ENCODE measurements at regions not wholly inside any gene's neighbourhood (a gene's known extent, or its start where the extent isn't known, plus 50 kb on each side); places are given as distances from the start of the nearest gene placed in this dataset.
"Not testable (repeated sequence)": the region's sequence is repeated elsewhere in the genome, so short reads cannot be mapped to it uniquely, and the experiment has no call there.

DNA sequence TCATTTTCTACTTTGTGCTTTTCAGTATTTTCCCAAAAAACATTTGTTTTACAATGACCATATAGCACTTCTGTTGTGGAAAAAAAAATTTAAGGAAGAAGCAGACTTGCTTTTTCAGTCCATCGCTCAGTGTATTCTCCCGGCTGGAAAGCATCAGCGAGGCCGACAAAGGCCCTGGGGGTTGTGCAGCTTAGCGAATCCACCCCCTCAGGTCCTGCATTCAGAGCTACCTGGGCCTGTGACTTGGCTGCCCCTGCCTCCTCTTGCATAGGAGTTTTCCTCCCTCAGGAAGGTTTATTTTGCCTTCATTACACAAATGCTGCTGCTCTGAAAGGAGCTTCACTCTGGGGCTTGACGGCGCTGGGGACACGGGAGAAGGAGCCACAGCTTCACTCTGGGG, 244.4 kb upstream of the MGAT5 start:
- TF ChIP-seq, protein P1, sequence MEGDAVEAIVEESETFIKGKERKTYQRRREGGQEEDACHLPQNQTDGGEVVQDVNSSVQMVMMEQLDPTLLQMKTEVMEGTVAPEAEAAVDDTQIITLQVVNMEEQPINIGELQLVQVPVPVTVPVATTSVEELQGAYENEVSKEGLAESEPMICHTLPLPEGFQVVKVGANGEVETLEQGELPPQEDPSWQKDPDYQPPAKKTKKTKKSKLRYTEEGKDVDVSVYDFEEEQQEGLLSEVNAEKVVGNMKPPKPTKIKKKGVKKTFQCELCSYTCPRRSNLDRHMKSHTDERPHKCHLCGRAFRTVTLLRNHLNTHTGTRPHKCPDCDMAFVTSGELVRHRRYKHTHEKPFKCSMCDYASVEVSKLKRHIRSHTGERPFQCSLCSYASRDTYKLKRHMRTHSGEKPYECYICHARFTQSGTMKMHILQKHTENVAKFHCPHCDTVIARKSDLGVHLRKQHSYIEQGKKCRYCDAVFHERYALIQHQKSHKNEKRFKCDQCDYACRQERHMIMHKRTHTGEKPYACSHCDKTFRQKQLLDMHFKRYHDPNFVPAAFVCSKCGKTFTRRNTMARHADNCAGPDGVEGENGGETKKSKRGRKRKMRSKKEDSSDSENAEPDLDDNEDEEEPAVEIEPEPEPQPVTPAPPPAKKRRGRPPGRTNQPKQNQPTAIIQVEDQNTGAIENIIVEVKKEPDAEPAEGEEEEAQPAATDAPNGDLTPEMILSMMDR (IDR thresholded peaks at IDR 0.05; ENCODE audit: low read depth, low read length, missing control alignments): no peak
- H3K4me3 ChIP-seq (ENCODE audit: low read depth, low read length): no peak overlapping the region
- in situ Hi-C loops (cut with HindIII; ENCODE audit: low sequenced_read_pairs): no loop called here
- DNase-seq (ENCODE audit: low read depth): no peak

DNA sequence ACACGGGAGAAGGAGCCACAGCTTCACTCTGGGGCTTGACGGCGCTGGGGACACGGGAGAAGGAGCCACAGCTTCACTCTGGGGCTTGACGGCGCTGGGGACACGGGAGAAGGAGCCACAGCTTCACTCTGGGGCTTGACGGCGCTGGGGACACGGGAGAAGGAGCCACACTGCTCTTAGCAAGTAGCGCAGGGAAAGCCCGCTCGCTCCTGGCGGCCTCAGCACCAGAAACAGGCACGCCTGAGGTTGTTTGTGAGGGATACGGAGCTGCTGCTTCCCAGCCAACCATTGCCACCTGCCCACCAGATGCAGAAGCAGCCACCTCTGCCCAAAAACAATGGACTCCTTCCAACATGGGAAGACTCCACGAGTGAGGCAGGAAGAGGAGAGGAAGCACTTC, 244.0 kb upstream of the MGAT5 start:
- in situ Hi-C loops (cut with HindIII; ENCODE audit: low sequenced_read_pairs); H3K4me3 ChIP-seq (ENCODE audit: low read depth, low read length); DNase-seq (ENCODE audit: low read depth): not testable (repeated sequence)

DNA sequence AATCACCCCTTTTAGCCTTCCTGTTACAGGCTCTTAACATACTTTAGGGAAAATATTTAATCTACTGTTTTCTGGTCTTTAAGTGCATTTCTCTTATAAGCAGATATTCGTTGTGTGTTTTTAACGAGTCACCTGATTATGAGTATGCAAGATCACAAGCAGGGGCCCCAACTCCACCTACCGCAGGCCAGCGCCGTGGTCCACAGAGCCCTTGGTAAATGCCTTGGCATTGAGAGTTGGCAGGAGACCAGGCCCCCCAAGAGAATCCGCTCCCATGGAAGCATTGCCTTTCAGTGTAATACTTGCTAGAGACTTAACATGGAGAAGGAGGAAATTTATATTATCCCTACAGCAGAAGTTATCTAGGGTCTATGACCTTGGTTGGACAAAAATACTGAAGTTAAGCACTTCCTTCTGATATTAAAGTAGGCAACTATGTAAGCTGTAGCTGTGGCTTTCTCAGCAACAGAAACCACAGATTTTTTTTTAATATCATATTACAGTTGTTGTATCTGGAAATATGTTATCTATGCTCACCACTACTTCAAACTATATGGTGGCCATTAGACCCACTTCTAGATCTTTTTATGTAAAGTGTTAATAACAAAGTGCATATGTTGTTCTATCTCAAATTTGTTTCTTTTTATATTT, 241.8 kb upstream of the MGAT5 start:
- no peak for DNase-seq (ENCODE audit: low read depth)
- in situ Hi-C loops (cut with HindIII; ENCODE audit: low sequenced_read_pairs): no loop called here
- no peak overlapping the region for H3K4me3 ChIP-seq (ENCODE audit: low read depth, low read length)
- TF ChIP-seq, protein P1 (IDR thresholded peaks at IDR 0.05; ENCODE audit: low read depth, low read length, missing control alignments): no peak

DNA sequence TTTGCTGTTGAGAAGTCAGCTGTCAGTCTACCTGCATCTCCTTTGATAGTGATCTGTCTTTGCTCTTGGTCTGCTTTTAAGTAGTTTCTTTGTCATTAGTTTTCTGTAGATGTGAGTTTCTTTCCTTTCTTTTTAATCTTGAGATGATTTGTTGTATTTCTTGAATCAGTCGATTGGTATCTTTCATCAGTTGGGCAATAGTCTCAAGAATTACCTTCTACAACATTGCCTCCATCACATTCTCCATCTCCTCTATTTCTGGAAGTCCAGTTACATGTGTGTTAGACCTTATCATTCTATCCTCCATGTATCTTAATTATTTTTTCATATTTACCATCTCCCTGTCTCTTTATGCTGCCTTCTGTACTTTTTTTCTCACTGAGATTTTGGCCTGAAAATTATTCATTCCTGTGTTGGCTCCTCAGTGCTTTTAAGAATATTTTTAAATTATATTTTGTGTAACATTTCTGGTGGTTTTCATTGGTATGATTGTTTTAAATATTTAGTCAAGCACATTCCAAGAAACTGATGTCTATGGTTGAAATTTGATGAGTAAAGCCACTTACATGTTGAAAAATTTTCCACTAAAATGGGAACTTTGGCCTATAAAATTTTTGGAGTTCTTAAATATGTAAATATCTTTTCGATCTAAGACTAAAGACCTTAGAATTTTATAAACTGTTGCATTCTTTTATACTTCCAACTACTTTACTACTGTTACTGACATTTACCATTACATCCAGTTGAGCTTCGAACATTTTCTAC, 239.5 kb upstream of the MGAT5 start:
- in situ Hi-C loops (cut with HindIII; ENCODE audit: low sequenced_read_pairs): no loop called here
- no peak overlapping the region for H3K4me3 ChIP-seq (ENCODE audit: low read depth, low read length)
- TF ChIP-seq, protein P1 (IDR thresholded peaks at IDR 0.05; ENCODE audit: low read depth, low read length, missing control alignments): no peak
- DNase-seq (ENCODE audit: low read depth): no peak

DNA sequence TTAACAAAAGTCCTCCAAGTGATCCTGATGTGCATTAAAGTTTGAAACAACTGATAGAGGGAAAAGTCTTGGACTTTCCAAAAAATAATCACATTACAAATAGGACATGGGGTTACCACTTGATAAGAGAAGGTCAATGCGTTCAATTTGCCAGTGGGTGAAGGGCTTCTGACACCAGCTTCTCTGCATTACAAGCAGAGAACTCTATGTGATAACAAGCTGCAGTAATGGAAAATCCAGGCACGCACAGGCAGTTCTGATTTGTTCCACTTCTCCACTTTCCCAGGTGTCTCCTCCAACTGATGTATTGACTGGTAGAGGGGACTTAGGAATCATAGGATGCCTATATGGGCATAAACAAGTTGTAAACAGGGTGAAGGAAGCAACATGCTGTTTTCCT, 234.0 kb upstream of the MGAT5 start:
- H3K4me3 ChIP-seq (ENCODE audit: low read depth, low read length): no peak overlapping the region
- in situ Hi-C loops (cut with HindIII; ENCODE audit: low sequenced_read_pairs): no loop called here
- no peak for DNase-seq (ENCODE audit: low read depth)
- TF ChIP-seq, protein P1 (IDR thresholded peaks at IDR 0.05; ENCODE audit: low read depth, low read length, missing control alignments): no peak

DNA sequence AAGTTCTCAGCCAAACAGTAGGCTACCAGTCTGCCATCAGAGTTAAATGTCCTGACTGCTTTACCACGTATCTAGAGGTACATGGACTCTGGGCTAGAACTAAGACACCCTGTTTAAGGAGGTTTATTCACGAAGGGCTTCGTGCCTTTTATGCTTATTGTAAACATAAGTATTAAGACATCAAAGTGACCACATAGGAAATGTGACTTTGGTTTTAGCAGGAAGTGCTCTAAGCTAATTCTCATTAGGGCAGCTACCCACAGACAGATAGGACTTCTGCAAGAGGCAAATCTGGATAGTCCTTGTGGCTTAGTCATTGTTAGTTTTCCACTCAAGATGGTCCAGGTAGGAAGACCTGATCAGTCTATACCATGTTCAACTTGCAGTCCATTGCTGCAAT, 233.3 kb upstream of the MGAT5 start:
- in situ Hi-C loops (cut with HindIII; ENCODE audit: low sequenced_read_pairs): no loop called here
- TF ChIP-seq, protein P1 (IDR thresholded peaks at IDR 0.05; ENCODE audit: low read depth, low read length, missing control alignments): no peak
- no peak for DNase-seq (ENCODE audit: low read depth)
- no peak overlapping the region for H3K4me3 ChIP-seq (ENCODE audit: low read depth, low read length)

DNA sequence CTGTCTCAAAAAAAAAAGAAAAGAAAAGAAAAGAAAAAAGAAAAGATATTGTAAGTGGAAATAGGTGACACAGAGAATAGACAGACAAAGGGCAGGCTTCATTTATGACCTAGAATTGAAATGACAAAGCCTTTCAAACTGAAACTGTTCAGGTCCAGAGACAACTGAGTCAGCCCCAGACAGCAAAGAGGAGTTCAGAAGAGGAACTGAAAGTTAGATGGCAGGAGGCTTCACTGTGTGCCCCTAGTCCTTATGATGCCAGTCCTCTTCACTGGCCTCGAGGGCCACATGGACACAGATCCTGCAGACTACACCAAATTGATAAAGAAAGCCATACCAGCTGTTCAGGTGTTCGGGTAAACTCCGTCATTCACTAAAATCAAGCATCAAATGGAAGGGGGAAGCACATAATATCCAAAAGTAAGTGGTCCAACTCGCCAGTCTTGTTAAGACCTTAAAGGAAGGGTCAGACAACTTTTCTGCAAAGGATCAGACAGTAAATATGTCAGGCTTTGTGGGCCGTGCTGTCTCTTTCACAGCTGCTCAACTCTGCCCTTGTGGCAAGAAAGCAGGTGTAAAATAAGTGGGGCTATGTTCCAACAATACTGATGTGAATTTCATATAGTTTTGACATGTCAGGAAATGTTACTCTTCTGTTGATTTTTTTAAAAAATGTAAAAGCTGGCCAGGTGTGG, 231.9 kb upstream of the MGAT5 start:
- in situ Hi-C loops (cut with HindIII; ENCODE audit: low sequenced_read_pairs): no loop called here
- TF ChIP-seq, protein P1 (IDR thresholded peaks at IDR 0.05; ENCODE audit: low read depth, low read length, missing control alignments): no peak
- DNase-seq (ENCODE audit: low read depth): no peak
- no peak overlapping the region for H3K4me3 ChIP-seq (ENCODE audit: low read depth, low read length)

All from astrocyte of the cerebellum (primary cell).